HFF-Myc (cell line): ENCODE measurements at regions not wholly inside any gene's neighbourhood (a gene's known extent, or its start where the extent isn't known, plus 50 kb on each side); places are given as distances from the start of the nearest gene placed in this dataset.
A peak's percentile ranks its signal among the peaks of the same experiment; 100 is the strongest.
"Not testable (repeated sequence)": the region's sequence is repeated elsewhere in the genome, so short reads cannot be mapped to it uniquely, and the experiment has no call there.

Source experiments
- DNase-seq: peaks from one replicate; pipeline ENCODE4 v3.0.0-alpha.2; 2011; ENCODE audit warnings: low read depth; ENCODE audit errors: extremely low read depth
- H3K4me3 ChIP-seq: replicated peaks from 2 replicates; pipeline ENCODE4 v1.5.1; 2011; ENCODE audit warnings: low read depth, mild to moderate bottlenecking, control low read depth, low read length
- CTCF ChIP-seq: IDR thresholded peaks from 2 replicates; pipeline ENCODE4 v1.5.1; 2012; ENCODE audit warnings: mild to moderate bottlenecking, low read depth, low read length, control low read depth; ENCODE audit errors: missing control alignments

GRCh38 chr15:75779504-75779903 is 63.7 kb upstream of the UBE2Q2 start:
- H3K4me3 ChIP-seq = no peak overlapping the region
- no peak for DNase-seq
- no peak for TF ChIP-seq CTCF

GRCh38 chr15:75776871-75777610 is 64.4 kb upstream of the CSPG4 start:
- peak; percentile 19 for DNase-seq
- H3K4me3 ChIP-seq = not testable (repeated sequence)

- no peak for DNase-seq
- H3K4me3 ChIP-seq = no peak overlapping the region
- no peak for TF ChIP-seq CTCF
These were observed 63.4 kb upstream of the CSPG4 start for GRCh38 chr15:75776065-75776423.

GRCh38 chr15:75775296-75776064 is 62.8 kb upstream of the CSPG4 start:
- TF ChIP-seq CTCF = no peak
- DNase-seq = no peak
- H3K4me3 ChIP-seq = no peak overlapping the region

- DNase-seq, H3K4me3 ChIP-seq: not testable (repeated sequence)
These were observed 61.3 kb upstream of the CSPG4 start for GRCh38 chr15:75773974-75774373.

GRCh38 chr15:75771054-75771453 is 58.4 kb upstream of the CSPG4 start:
- H3K4me3 ChIP-seq, DNase-seq: not testable (repeated sequence)

GRCh38 chr15:75770131-75770530 is 57.5 kb upstream of the CSPG4 start:
- no peak overlapping the region for H3K4me3 ChIP-seq
- DNase-seq = no peak
- TF ChIP-seq CTCF = no peak

- not testable (repeated sequence) for H3K4me3 ChIP-seq, DNase-seq
These were observed 55.9 kb upstream of the CSPG4 start for GRCh38 chr15:75768526-75768925.

GRCh38 chr15:75765551-75766305 is 53.1 kb upstream of the CSPG4 start:
- DNase-seq, H3K4me3 ChIP-seq: not testable (repeated sequence)

- not testable (repeated sequence) for H3K4me3 ChIP-seq, DNase-seq
These were observed 52.4 kb upstream of the CSPG4 start for GRCh38 chr15:75764845-75765550.

GRCh38 chr15:75763635-75764600 is 51.3 kb upstream of the CSPG4 start:
- not testable (repeated sequence) for DNase-seq, H3K4me3 ChIP-seq
